Trophoblast cell (in vitro differentiated cells and primary cell): ENCODE measurements at regions not wholly inside any gene's neighbourhood (a gene's known extent, or its start where the extent isn't known, plus 50 kb on each side); places are given as distances from the start of the nearest gene placed in this dataset.

Experiments
- DNase-seq, 2 donors: peaks; one replicate each; pipeline ENCODE4 v3.0.0-alpha.2; 2016
- H2AFZ ChIP-seq: 2 replicates; pipeline ENCODE4 v1.6.1; 2013; ENCODE audit warnings: low read length, moderate library complexity, mild to moderate bottlenecking; ENCODE audit not compliant: insufficient read depth, poor library complexity
- H2AK5ac ChIP-seq: 2 replicates; pipeline ENCODE4 v1.6.1; 2013; ENCODE audit warnings: mild to moderate bottlenecking, low read length
- H2BK120ac ChIP-seq: 2 replicates; pipeline ENCODE4 v1.6.1; 2013; ENCODE audit warnings: low read length, mild to moderate bottlenecking, moderate library complexity; ENCODE audit not compliant: insufficient read depth, poor library complexity
- H2BK12ac ChIP-seq: 2 replicates; pipeline ENCODE4 v1.6.1; 2013; ENCODE audit warnings: mild to moderate bottlenecking, low read length, moderate library complexity
- H2BK5ac ChIP-seq: 2 replicates; pipeline ENCODE4 v1.6.1; 2013; ENCODE audit warnings: low read length, low read depth, moderate library complexity, mild to moderate bottlenecking; ENCODE audit not compliant: poor library complexity
- H3K14ac ChIP-seq: 2 replicates; pipeline ENCODE4 v1.6.1; 2013; ENCODE audit warnings: mild to moderate bottlenecking, low read length
- H3K18ac ChIP-seq: 2 replicates; pipeline ENCODE4 v1.6.1; 2013; ENCODE audit warnings: mild to moderate bottlenecking, low read length
- H3K23ac ChIP-seq: 2 replicates; pipeline ENCODE4 v1.6.1; 2013; ENCODE audit warnings: low read length
- H3K27ac ChIP-seq: 2 replicates; pipeline ENCODE4 v1.5.1; 2013; ENCODE audit warnings: low read depth, mild to moderate bottlenecking, inconsistent platforms, low read length, moderate library complexity
- H3K27me3 ChIP-seq: 2 replicates; pipeline ENCODE4 v1.6.1; 2013; ENCODE audit warnings: inconsistent platforms, mild to moderate bottlenecking, low read length, moderate library complexity; ENCODE audit not compliant: insufficient read depth
- H3K36me3 ChIP-seq, 2 experiments: 1 replicate in 1 of 2; 2 replicates in 1 of 2; pipeline ENCODE4 v1.6.1; 2013; ENCODE audit warnings: low read length in 2 of 2, mild to moderate bottlenecking in 2 of 2, moderate library complexity in 1 of 2; ENCODE audit not compliant: insufficient read depth in 2 of 2, control insufficient read depth in 1 of 2
- H3K4ac ChIP-seq: 2 replicates; pipeline ENCODE4 v1.6.1; 2013; ENCODE audit warnings: low read depth, mild to moderate bottlenecking, low read length, moderate library complexity
- H3K4me1 ChIP-seq, 2 experiments: 1 replicate in 1 of 2; 2 replicates in 1 of 2; pipeline ENCODE4 v1.6.1; 2013; ENCODE audit warnings: low read length in 2 of 2, mild to moderate bottlenecking in 2 of 2, moderate library complexity in 1 of 2; ENCODE audit not compliant: insufficient read depth in 2 of 2, control insufficient read depth in 1 of 2
- H3K4me2 ChIP-seq: 2 replicates; pipeline ENCODE4 v1.6.1; 2013; ENCODE audit warnings: inconsistent platforms, mild to moderate bottlenecking, low read length, moderate library complexity
- H3K4me3 ChIP-seq: 2 replicates; pipeline ENCODE4 v1.5.1; 2013; ENCODE audit warnings: mild to moderate bottlenecking, low read depth, low read length, inconsistent platforms
- H3K79me1 ChIP-seq: one replicate; pipeline ENCODE4 v1.6.1; 2013; ENCODE audit warnings: low read length
- H3K79me2 ChIP-seq: 2 replicates; pipeline ENCODE4 v1.6.1; 2013; ENCODE audit warnings: low read length, mild to moderate bottlenecking; ENCODE audit not compliant: control insufficient read depth, insufficient read depth, poor library complexity
- H3K9ac ChIP-seq: 2 replicates; pipeline ENCODE4 v1.6.1; 2013; ENCODE audit warnings: mild to moderate bottlenecking, low read length
- H3K9me3 ChIP-seq: 2 replicates; pipeline ENCODE4 v1.6.1; 2013; ENCODE audit warnings: low read depth, mild to moderate bottlenecking, control low read depth, inconsistent platforms, low read length; ENCODE audit not compliant: insufficient read depth
- H4K12ac ChIP-seq: 2 replicates; pipeline ENCODE4 v1.6.1; 2013; ENCODE audit warnings: low read depth, mild to moderate bottlenecking, low read length, moderate library complexity
- H4K8ac ChIP-seq: 2 replicates; pipeline ENCODE4 v1.6.1; 2013; ENCODE audit warnings: low read depth, mild to moderate bottlenecking, low read length, moderate library complexity
- H4K91ac ChIP-seq: one replicate; pipeline ENCODE4 v1.6.1; 2013; ENCODE audit warnings: low read depth, mild to moderate bottlenecking, low read length, moderate library complexity
- WGBS: extraction: QIAGEN DNeasy Blood & Tissue Kit; methylation state at CpG from one replicate; pipeline ENCODE4 v1.1.7; 2013; ENCODE audit warnings: missing lambda C conversion rate; ENCODE audit not compliant: insufficient read length, insufficient coverage; ENCODE audit errors: extremely low coverage; 5-methylcytosine and 5-hydroxymethylcytosine counted together

- Histone ChIP-seq H3K4me3 (no peak overlapping the region), H3K4me1 (peaks cover 0 to 1% of the 10 kb centered on the region in 2 experiments), H3K79me2 (no peaks in the 10 kb centered on the region), H3K14ac (no peak overlapping the region), H2AK5ac (no peak overlapping the region), H3K4ac (no peak overlapping the region), H2BK5ac (no peak overlapping the region), H3K23ac (no peak overlapping the region), H2BK120ac (no peak overlapping the region), H2BK12ac (no peak overlapping the region), H3K36me3 (no peaks in the 10 kb centered on the region), H2AFZ (no peak overlapping the region), H3K18ac (no peak overlapping the region), H3K9ac (no peak overlapping the region), H4K8ac (no peak overlapping the region), H4K12ac (no peak overlapping the region), H3K4me2 (no peak overlapping the region), H3K27ac (no peak overlapping the region), H3K9me3 (no peaks in the 10 kb centered on the region), H3K79me1 (peaks cover 7% of the 10 kb centered on the region), H4K91ac (no peak overlapping the region), H3K27me3 (no peaks in the 10 kb centered on the region)
- WGBS, result no CpG with 5 or more reads among the region's 3 CpGs
- DNase-seq, result no peak
Observed at GRCh38 chr5:34552686-34553085, 103.4 kb upstream of the RAI14 start.

GRCh38 chr5:34553581-34553980, 102.5 kb upstream of the RAI14 start:
- WGBS, result no CpG with 5 or more reads among the region's 3 CpGs

GRCh38 chr5:34554641-34555040, 101.5 kb upstream of the RAI14 start:
- no peak overlapping the region for H3K23ac ChIP-seq
- H2BK5ac ChIP-seq, result no peak overlapping the region
- H3K9ac ChIP-seq, result no peak overlapping the region
- H2AFZ ChIP-seq, result no peak overlapping the region
- no peak overlapping the region for H3K27ac ChIP-seq
- no peaks in the 10 kb centered on the region for H3K36me3 ChIP-seq
- no peak overlapping the region for H3K18ac ChIP-seq
- H3K4me2 ChIP-seq, result no peak overlapping the region
- H3K79me1 ChIP-seq, result no peaks in the 10 kb centered on the region
- no peaks in the 10 kb centered on the region for H3K79me2 ChIP-seq
- no peak overlapping the region for H2BK120ac ChIP-seq
- DNase-seq, result no peak
- H3K9me3 ChIP-seq, result no peaks in the 10 kb centered on the region
- no peak overlapping the region for H2BK12ac ChIP-seq
- no peak overlapping the region for H4K8ac ChIP-seq
- H3K27me3 ChIP-seq, result no peaks in the 10 kb centered on the region
- H2AK5ac ChIP-seq, result no peak overlapping the region
- no peak overlapping the region for H3K4ac ChIP-seq
- no peak overlapping the region for H4K91ac ChIP-seq
- no peak overlapping the region for H3K4me3 ChIP-seq
- H3K14ac ChIP-seq, result no peak overlapping the region
- H4K12ac ChIP-seq, result no peak overlapping the region
- H3K4me1 ChIP-seq, result no peaks in the 10 kb centered on the region
- WGBS, result no CpG with 5 or more reads among the region's 5 CpGs

More at GRCh38 chr5:34553581-34553980, 102.5 kb upstream of the RAI14 start:
- Histone ChIP-seq H3K9ac (no peak overlapping the region), H4K91ac (no peak overlapping the region), H3K23ac (no peak overlapping the region), H3K27me3 (no peaks in the 10 kb centered on the region), H2AK5ac (no peak overlapping the region), H2BK5ac (no peak overlapping the region), H3K4me2 (no peak overlapping the region), H3K27ac (no peak overlapping the region), H3K79me1 (peaks cover 4% of the 10 kb centered on the region), H3K18ac (no peak overlapping the region), H3K14ac (no peak overlapping the region), H3K4me3 (no peak overlapping the region), H2AFZ (no peak overlapping the region), H3K4ac (no peak overlapping the region), H3K36me3 (no peaks in the 10 kb centered on the region), H4K12ac (no peak overlapping the region), H4K8ac (no peak overlapping the region), H3K79me2 (no peaks in the 10 kb centered on the region), H3K9me3 (no peaks in the 10 kb centered on the region), H2BK12ac (no peak overlapping the region), H3K4me1 (peaks cover 0 to 1% of the 10 kb centered on the region in 2 experiments), H2BK120ac (no peak overlapping the region)
- DNase-seq, result no peak

- Histone ChIP-seq H3K27me3 (no peaks in the 10 kb centered on the region), H3K79me1 (no peaks in the 10 kb centered on the region), H2BK5ac (no peak overlapping the region), H4K8ac (no peak overlapping the region), H3K23ac (no peak overlapping the region), H2BK12ac (no peak overlapping the region), H4K91ac (no peak overlapping the region), H3K9ac (no peak overlapping the region), H3K18ac (no peak overlapping the region), H2AFZ (no peak overlapping the region), H3K4me1 (no peaks in the 10 kb centered on the region), H4K12ac (no peak overlapping the region), H3K4me3 (no peak overlapping the region), H3K36me3 (no peaks in the 10 kb centered on the region), H2AK5ac (no peak overlapping the region), H3K79me2 (no peaks in the 10 kb centered on the region), H3K14ac (no peak overlapping the region), H3K27ac (no peak overlapping the region), H3K4ac (no peak overlapping the region), H3K9me3 (no peaks in the 10 kb centered on the region), H3K4me2 (no peak overlapping the region), H2BK120ac (no peak overlapping the region)
- no CpG with 5 or more reads among the region's 10 CpGs for WGBS
- DNase-seq, result no peak
Observed at GRCh38 chr5:34555699-34556508, 100.2 kb upstream of the RAI14 start.
